Panc1 (cell line): ENCODE measurements at regions not wholly inside any gene's neighbourhood (a gene's known extent, or its start where the extent isn't known, plus 50 kb on each side); places are given as distances from the start of the nearest gene placed in this dataset.

Source experiments
- ATAC-seq: fragments of 200-7000 bp; cut with Tn5 transposase; 2 replicates; pipeline ENCODE4 v1.9.1; 2020; ENCODE audit warnings: mild to moderate bottlenecking, moderate library complexity
- BruUV-seq: library from RNA; stranded (reverse); fragments of 400-500 nt; replicated peaks from 2 replicates; lab custom pipeline; 2021; lab: Mats Ljungman, UMichigan
- CTCF ChIA-PET: fragments of 300-600 bp; sonication (Branson Sonifier 250); formaldehyde crosslinking; loops from one replicate; lab custom pipeline; 2022; ENCODE audit warnings: antibody characterized with exemption; lab: Charles Lee
- POLR2A ChIA-PET: fragments of 300-600 bp; sonication (Branson Sonifier 250); formaldehyde crosslinking; loops from one replicate; lab custom pipeline; 2022; ENCODE audit warnings: antibody characterized with exemption; lab: Charles Lee
- DNase-seq: peaks from one replicate; pipeline ENCODE4 v3.0.0-alpha.2; 2010; ENCODE audit warnings: low read depth, low spot score
- H3K27ac ChIP-seq: 2 replicates; pipeline ENCODE4 v1.5.1; 2011; ENCODE audit warnings: mild to moderate bottlenecking, low read length, inconsistent platforms
- H3K27me3 ChIP-seq: fragments of 200-500 bp; sonication (Bioruptor generic); 2 replicates; pipeline ENCODE4 v1.6.0; 2014; ENCODE audit warnings: low read length, inconsistent platforms; ENCODE audit not compliant: control insufficient read depth, insufficient read depth
- H3K36me3 ChIP-seq: fragments of 200-500 bp; sonication (Bioruptor generic); 2 replicates; pipeline ENCODE4 v1.5.1; 2014; ENCODE audit warnings: inconsistent platforms, mild to moderate bottlenecking, low read length, moderate library complexity; ENCODE audit not compliant: control insufficient read depth, insufficient read depth
- H3K4me1 ChIP-seq: 2 replicates; pipeline ENCODE4 v1.5.1; 2011; ENCODE audit warnings: inconsistent platforms, mild to moderate bottlenecking, low read length, moderate library complexity; ENCODE audit not compliant: control insufficient read depth, insufficient read depth
- H3K4me3 ChIP-seq, 2 experiments: 2 replicates each; pipeline ENCODE4 v1.5.1; 2011 to 2012; ENCODE audit warnings: low read depth in 2 of 2, low read length in 2 of 2, mild to moderate bottlenecking in 2 of 2, inconsistent platforms in 1 of 2, moderate library complexity in 1 of 2
- H3K9me3 ChIP-seq: fragments of 200-500 bp; sonication (Bioruptor generic); 2 replicates; pipeline ENCODE4 v1.5.1; 2014; ENCODE audit warnings: low read depth, mild to moderate bottlenecking, inconsistent platforms, low read length, moderate library complexity; ENCODE audit not compliant: control insufficient read depth, insufficient read depth
- CTCF ChIP-seq: fragments of 450-650 bp; IDR thresholded peaks from 2 replicates; pipeline ENCODE4 v1.5.1; 2017; ENCODE audit warnings: mild to moderate bottlenecking
- POLR2AphosphoS5 ChIP-seq: IDR thresholded peaks from 2 replicates; pipeline ENCODE4 v1.6.1; 2012; ENCODE audit warnings: mild to moderate bottlenecking, low read depth, low read length, moderate library complexity
- REST ChIP-seq, 2 experiments: IDR thresholded peaks; 2 replicates each; pipeline ENCODE4 v1.6.1; 2011 to 2012; ENCODE audit warnings: low read depth in 2 of 2, control low read depth in 1 of 2, low read length in 1 of 2, mild to moderate bottlenecking in 1 of 2, moderate library complexity in 1 of 2; ENCODE audit not compliant: insufficient read depth in 1 of 2
- SIN3A ChIP-seq: IDR thresholded peaks from 2 replicates; pipeline ENCODE4 v1.6.1; 2012; ENCODE audit warnings: low read depth, mild to moderate bottlenecking, low read length, moderate library complexity, borderline replicate concordance; ENCODE audit not compliant: insufficient read depth
- TCF7L2 ChIP-seq: IDR thresholded peaks from 2 replicates; pipeline ENCODE4 v1.6.1; 2011; ENCODE audit warnings: mild to moderate bottlenecking, low read depth, low read length, inconsistent platforms
- in situ Hi-C: cut with HindIII; loops from 2 replicates; pipeline ENCODE4 v1.10.0; 2016; ENCODE audit warnings: low sequenced_read_pairs, low pct_unique_long_range_greater_than_20kb
- intact Hi-C: fragments of 100-400 bp; cut with micrococcal nuclease; formaldehyde crosslinking; loops from one replicate; pipeline ENCODE4 v1.10.0; 2022; ENCODE audit not compliant: unreplicated experiment

DNA sequence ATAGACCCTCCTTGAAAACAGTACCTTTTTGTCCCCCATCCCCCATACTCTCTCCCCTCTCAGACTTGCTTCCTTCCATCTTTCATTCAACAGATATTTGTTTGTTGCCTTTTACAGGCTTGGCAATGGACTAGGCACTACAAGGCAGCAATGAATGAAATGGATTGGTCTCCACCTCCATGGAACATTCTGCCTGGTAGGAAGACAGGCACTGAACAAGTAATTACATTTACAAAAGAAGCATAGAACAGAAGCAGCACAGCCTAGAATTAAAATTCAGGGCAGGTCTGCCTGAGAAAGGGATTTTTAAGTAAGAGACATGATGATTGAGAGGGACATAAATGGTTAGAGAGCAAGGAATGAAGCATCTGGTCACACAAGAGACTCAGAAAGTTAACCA, 346.1 kb downstream of the GRXCR1 start:
- H3K4me1 ChIP-seq, result no peaks in the 10 kb centered on the region
- POLR2A ChIA-PET, result no interaction called here
- no peak overlapping the region for H3K4me3 ChIP-seq
- no TSS peak for BruUV-seq
- H3K27ac ChIP-seq, result no peak overlapping the region
- no peak for DNase-seq
- CTCF ChIA-PET, result no interaction called here
- intact Hi-C loops (no loop called here), in situ Hi-C loops (no loop called here)
- H3K36me3 ChIP-seq, result no peaks in the 10 kb centered on the region
- H3K9me3 ChIP-seq, result no peaks in the 10 kb centered on the region
- TF ChIP-seq CTCF, result no peak
- no peak for ATAC-seq
- no peaks in the 10 kb centered on the region for H3K27me3 ChIP-seq

- Histone ChIP-seq H3K27ac (no peak overlapping the region), H3K9me3 (no peaks in the 10 kb centered on the region), H3K4me1 (no peaks in the 10 kb centered on the region), H3K36me3 (no peaks in the 10 kb centered on the region), H3K4me3 (no peak overlapping the region), H3K27me3 (no peaks in the 10 kb centered on the region)
- ChIA-PET CTCF (no interaction called here), POLR2A (no interaction called here)
- no TSS peak for BruUV-seq
- ATAC-seq, result no peak
- in situ Hi-C loops (no loop called here), intact Hi-C loops (no loop called here)
- no peak for TF ChIP-seq POLR2AphosphoS5
- no peak for DNase-seq
Observed at GRCh38 chr4:43241104-43241503, 348.6 kb downstream of the GRXCR1 start.

GRCh38 chr4:43242606-43243005, 350.1 kb downstream of the GRXCR1 start:
- intact Hi-C loops, result no loop called here
- POLR2A ChIA-PET, result no interaction called here
- DNase-seq, result no peak

More at GRCh38 chr4:43242606-43243005, 350.1 kb downstream of the GRXCR1 start:
- no peak for ATAC-seq
- Histone ChIP-seq H3K4me3 (no peak overlapping the region), H3K9me3 (no peaks in the 10 kb centered on the region), H3K27me3 (no peaks in the 10 kb centered on the region), H3K36me3 (no peaks in the 10 kb centered on the region), H3K27ac (no peak overlapping the region), H3K4me1 (no peaks in the 10 kb centered on the region)
- TF ChIP-seq SIN3A (no peak), POLR2AphosphoS5 (no peak), CTCF (no peak), REST (IDR thresholded peaks at IDR 0.05; ENCODE audit: insufficient read depth in 1 of 2, low read depth in 2 of 2, low read length in 1 of 2) (no peak), TCF7L2 (no peak)
- CTCF ChIA-PET, result no interaction called here
- in situ Hi-C loops, result no loop called here
- no TSS peak for BruUV-seq
